ENCODE measurements at regions not wholly inside any gene's neighbourhood (a gene's known extent, or its start where the extent isn't known, plus 50 kb on each side); places are given as distances from the start of the nearest gene placed in this dataset.

GRCh38 chr1:90149101-90149500 lies 154.2 kb downstream of the ZNF326 start:
- TF ChIP-seq POLR2A (IDR thresholded peaks at IDR 0.05), result no peak
- TF ChIP-seq CTCF (IDR thresholded peaks at IDR 0.05), result no peak
